C4-2B (cell line): ENCODE measurements at regions not wholly inside any gene's neighbourhood (a gene's known extent, or its start where the extent isn't known, plus 50 kb on each side); places are given as distances from the start of the nearest gene placed in this dataset.

Experiments used
- ZFX ChIP-seq: fragments of 450-650 bp; IDR thresholded peaks from 2 replicates; pipeline ENCODE4 v1.6.1; 2017
- TF ChIP-seq, protein P1 (sequence below): fragments of 450-650 bp; conservative IDR thresholded peaks from 2 replicates; pipeline ENCODE4 v1.5.1; 2017; ENCODE audit warnings: mild to moderate bottlenecking

- TF ChIP-seq, protein P1, sequence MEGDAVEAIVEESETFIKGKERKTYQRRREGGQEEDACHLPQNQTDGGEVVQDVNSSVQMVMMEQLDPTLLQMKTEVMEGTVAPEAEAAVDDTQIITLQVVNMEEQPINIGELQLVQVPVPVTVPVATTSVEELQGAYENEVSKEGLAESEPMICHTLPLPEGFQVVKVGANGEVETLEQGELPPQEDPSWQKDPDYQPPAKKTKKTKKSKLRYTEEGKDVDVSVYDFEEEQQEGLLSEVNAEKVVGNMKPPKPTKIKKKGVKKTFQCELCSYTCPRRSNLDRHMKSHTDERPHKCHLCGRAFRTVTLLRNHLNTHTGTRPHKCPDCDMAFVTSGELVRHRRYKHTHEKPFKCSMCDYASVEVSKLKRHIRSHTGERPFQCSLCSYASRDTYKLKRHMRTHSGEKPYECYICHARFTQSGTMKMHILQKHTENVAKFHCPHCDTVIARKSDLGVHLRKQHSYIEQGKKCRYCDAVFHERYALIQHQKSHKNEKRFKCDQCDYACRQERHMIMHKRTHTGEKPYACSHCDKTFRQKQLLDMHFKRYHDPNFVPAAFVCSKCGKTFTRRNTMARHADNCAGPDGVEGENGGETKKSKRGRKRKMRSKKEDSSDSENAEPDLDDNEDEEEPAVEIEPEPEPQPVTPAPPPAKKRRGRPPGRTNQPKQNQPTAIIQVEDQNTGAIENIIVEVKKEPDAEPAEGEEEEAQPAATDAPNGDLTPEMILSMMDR = no peak
- no peak for TF ChIP-seq ZFX
Measured at GRCh38 chr15:79609506-79609905, 177.4 kb downstream of the MINAR1 start.
